ENCODE measurements at regions not wholly inside any gene's neighbourhood (a gene's known extent, or its start where the extent isn't known, plus 50 kb on each side); places are given as distances from the start of the nearest gene placed in this dataset.

DNA sequence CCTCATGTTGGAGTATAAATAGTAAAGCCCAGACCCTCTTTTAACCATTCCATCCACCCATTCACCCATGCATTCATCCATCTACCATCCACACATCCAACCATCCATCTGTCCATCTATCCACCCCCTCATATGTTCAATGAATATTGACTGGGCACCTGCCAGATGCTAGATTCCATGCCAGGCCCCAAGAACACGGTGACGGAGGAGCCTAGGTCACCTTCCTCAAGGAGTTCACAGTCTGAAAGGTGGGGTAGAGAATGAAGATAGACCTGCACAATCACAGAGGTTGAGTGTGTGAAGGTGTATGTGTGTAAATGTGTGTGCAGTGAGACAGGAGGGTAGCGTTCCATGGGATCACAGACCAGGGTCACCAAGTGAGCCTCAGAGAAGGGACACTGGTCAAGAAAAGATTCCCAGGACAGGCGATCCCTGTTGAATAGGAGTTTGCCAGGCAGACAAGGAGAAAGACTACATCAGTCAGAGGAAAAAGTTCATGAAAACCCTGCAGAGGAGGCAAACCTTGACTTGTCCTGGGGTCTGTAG is 287.2 kb downstream of the CYP26B1 start:
- no peak for DNase-seq

- DNase-seq: no peak
Measured at GRCh38 chr2:71859211-71859847, 288.3 kb downstream of the CYP26B1 start.

- DNase-seq: no peak
Measured at GRCh38 chr2:71858071-71858470, 289.6 kb downstream of the CYP26B1 start.

GRCh38 chr2:71857636-71858035 is 290.0 kb downstream of the CYP26B1 start:
- no peak for DNase-seq

DNA sequence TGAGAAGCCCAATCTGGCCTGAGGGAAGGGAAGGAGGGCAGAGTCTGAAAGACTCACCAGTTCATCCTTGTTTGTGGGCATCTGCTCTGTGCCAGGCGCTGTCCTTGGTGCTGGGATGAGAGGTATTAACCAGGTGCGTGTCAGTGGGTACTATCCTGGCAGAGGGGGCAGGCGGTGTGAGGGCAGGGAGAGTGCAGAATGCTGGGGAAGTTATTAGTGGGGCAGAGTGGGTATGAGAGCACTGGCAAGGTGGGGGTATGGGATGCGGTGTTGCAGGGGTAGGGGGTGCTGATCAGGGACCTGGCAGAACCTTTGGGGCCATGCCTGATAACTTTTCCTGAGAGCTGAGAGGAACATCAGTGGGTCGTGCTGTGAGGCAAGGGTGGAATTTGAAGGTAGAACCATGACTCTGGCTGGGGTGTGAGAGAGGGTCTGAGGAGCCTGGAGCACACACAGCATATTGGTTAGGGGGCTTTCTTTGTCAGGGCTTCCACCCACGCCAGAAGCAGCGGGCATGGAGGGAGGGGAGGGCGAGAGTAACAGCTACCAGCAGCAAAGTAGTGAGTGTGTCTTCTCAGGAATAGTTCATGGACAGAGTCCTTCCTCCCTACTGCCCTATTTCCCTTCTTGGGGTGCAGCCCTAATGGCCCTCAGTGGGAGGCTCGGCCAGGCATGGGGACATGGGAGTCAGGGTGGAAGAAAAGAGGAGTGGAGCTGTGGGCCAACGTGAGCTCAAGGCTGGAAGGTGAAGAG is 290.7 kb downstream of the CYP26B1 start:
- no peak for DNase-seq

- no peak for DNase-seq
Measured at GRCh38 chr2:71853858-71854257, 293.8 kb downstream of the CYP26B1 start.

GRCh38 chr2:71852141-71852711 is 295.4 kb downstream of the CYP26B1 start:
- no peak for DNase-seq

DNA sequence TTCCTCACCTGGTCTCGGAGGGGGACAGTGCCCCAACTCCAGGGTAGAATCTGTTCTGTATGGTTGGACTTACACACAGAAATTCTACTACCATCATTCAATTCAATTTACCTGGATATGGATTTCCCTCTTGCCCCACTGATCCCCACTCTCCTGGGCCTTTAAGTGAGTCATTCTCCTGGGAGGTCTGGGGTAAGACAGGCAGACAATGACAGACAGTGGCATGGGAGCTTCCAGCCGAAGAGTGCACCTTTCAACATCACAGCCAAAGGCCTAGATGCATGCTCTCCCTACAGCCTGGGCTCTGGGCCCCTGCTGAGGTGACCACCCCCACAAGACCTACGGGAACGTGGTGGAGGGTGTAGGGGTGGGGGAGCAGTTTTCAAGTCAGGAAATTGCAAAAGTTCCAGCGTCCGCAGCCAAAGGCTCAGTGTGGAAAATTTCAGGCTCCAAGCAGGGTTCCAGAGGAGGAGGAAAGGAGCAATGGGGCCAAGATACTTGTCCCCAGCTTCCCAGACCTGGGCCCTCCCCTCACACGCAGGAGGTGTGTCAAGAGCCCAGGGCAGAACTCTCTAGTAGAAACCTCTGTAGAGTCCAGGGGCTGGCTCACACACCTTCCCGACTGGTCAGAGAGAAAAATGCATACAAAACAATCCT is 296.4 kb downstream of the CYP26B1 start:
- no peak for DNase-seq

DNA sequence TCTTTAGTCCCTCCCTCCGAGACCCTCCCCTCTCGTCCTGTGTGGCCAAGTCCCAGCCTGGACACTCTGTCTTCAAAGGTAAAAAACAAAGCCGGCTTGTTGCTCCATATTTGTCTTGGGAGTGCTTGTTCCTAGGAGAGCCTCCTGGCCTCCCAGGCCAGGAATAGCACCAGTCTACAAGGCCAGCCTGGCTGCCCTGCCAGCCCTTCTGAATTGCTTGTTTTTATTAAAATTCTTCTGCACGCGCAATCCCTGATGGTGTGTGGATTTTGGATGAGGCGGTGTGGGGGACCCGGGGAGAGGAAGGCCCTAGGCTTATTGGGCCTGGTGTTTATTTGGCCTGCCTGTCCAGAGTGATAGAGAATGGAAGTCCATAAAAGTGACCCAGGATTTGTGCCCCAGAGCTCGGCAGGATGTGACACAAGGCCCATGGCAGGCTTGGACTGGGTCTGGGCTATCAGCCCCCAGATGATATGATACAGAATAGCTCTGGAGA is 297.3 kb downstream of the CYP26B1 start:
- DNase-seq: no peak

GRCh38 chr2:71849607-71850305 is 297.9 kb downstream of the CYP26B1 start:
- DNase-seq: no peak

- no peak for DNase-seq
Measured at GRCh38 chr2:71849111-71849510, 298.6 kb downstream of the CYP26B1 start.

DNA sequence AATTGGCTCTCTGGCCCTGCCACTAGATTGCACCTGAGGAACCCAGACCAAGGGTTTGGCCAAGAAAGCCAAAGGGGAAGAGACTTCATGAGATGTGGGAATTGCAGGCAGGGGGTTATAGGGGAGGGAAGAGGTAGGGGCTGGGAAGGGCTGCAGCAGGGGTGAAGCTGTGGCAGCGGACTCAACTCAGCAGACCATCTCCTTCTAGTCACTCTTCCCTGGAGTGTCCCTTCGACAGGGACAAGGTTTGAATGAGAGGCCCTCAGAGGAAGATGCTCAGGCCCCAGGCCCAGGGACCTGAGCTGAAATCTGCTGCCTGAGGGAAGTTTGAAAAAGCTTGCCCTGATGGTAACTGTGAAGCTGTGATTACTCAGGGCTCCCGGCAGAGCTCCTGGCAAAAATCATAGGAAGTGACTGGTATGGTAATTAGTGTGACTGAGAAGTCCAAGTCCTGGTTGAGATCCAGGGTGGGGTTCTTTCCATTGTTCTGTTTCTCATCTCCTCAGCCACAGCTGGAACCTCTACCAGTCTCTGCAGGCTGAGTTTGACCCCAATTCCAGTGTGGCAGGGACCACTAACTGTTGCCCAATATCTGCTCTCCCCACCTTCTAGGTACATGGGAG is 300.9 kb downstream of the CYP26B1 start:
- DNase-seq: no peak

DNA sequence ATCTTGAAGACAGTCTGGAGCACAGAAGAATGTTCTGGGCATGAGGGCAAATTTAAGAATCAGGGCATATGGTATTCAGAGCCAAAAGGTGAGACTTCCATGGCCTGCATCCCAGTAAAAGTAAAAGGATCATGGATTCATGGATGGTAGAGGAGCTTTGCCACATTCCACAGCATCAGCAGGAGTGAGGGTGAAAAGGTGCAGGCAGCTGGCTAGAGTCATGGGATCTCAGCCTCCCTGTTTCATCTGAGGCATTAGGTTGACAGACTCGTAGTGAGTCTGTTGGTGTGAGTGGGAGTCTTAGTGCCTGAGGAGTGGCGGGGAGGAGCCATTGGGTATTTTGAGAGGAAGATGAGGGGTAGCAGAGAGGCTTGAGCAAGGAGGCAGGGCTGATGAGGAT is 301.6 kb downstream of the CYP26B1 start:
- DNase-seq: no peak

DNA sequence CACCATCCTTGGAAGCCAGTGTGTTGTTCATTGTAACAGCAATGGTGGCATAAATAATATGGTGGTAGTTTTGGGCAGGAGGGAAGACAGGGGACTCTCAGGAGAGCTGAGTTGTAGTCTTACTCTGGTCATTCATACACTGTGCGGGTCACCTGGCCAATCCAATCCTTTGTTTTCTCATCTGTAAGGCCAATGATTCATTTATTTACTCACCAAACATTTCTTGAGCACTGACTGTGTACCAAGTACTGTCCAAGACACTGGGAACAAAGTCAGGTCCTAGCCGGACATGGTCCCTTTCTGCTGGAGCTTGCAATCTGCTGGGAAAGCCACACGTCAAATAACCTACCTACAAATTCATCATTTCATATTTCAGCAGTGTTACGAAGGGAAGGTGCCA is 302.7 kb downstream of the CYP26B1 start:
- DNase-seq: no peak

DNA sequence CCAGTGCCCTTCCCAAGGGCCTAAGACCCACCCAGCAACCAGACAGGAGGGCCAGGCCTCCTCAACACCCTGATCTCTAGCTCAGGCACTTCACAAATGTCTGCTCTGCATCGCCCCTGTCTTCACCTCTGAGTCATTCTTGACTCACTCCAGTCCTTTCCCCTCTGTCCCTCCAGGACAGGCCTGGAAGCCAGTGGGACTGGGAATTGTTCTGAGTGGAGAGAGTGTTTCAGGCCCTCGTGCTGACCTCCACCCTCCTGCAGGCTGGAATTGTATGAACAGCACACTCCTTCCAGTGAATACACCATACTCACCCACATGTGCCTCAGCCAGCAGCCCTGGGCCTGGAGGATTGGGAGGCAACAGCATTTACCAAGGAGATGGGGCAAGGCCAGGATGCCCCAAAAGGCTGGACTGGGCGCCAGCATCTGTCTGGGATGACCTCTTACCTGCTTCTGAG is 304.2 kb downstream of the CYP26B1 start:
- no peak for DNase-seq

GRCh38 chr2:71842744-71843143 is 304.9 kb downstream of the CYP26B1 start:
- DNase-seq: no peak

- no peak for DNase-seq
Measured at GRCh38 chr2:71839826-71840225, 307.8 kb downstream of the CYP26B1 start.

- no peak for DNase-seq
Measured at GRCh38 chr2:71834796-71835195, 312.9 kb downstream of the CYP26B1 start.

DNA sequence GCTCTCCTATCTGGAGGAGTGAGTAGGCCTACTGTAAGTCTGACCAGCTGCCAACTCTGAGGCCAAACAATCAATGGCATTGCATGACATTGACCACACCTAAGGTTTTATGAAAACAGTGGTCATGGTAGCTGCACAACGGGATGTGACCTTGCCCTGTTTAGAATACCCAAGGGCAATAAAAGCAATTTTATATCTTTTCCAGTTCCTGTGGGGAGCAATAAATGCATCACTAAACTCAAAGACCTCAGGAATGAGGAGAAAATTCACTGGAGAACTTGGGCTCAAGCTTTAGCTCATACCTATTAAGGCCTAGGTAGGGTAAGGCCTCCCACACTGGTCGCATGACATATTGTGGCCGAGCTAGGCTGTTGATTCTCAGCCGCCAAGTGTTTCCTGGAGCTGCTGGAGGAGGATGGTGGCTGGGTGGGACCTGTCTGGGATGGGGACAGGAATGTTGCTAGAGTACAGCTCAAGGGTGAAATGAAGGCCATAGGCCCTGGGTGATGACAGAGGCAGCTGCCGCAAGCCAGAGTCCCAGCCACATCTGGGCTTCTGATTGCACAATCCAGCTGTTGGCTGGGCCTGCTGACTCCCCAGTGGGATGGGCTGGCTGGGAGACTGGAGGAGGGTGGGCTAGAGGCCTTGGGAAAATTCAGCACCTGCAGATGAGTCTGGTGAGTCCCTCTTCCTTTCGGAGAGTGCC is 313.7 kb downstream of the CYP26B1 start:
- no peak for DNase-seq

GRCh38 chr2:71833272-71833671 is 314.4 kb downstream of the CYP26B1 start:
- no peak for DNase-seq

DNA sequence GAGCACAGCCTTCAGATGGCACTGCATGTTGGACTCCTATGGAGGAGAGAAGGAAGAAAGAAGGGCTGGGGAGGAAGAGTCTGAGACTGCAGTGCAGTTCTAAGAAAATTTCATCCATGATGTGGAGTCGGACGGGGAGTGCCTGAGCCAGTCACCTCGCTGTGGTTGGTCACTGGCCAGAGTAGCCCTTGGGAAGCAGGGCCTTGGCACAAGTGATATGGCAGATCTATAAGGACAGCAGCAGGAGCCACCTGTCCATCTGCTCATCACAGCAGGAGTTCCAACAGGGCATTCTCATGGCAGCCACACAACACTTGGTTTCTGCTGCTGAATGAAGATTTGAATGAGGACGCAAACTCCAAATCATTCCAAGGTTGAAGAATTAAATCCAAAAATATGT is 314.8 kb downstream of the CYP26B1 start:
- DNase-seq: no peak
